K562 (cell line): ENCODE measurements at regions not wholly inside any gene's neighbourhood (a gene's known extent, or its start where the extent isn't known, plus 50 kb on each side); places are given as distances from the start of the nearest gene placed in this dataset.
A peak's percentile ranks its signal among the peaks of the same experiment; 100 is the strongest.
"Not testable (repeated sequence)": the region's sequence is repeated elsewhere in the genome, so short reads cannot be mapped to it uniquely, and the experiment has no call there.

ENCODE experiments used
- ATAC-seq: fragments of 200-7000 bp; cut with Tn5 transposase; 3 replicates; pipeline ENCODE4 v1.9.1; 2020; ENCODE audit warnings: moderate library complexity
- BruUV-seq: library from RNA; stranded (reverse); fragments of 400-500 nt; replicated peaks from 2 replicates; lab custom pipeline; 2021; lab: Mats Ljungman, UMichigan
- CTCF ChIA-PET: fragments of 300-600 bp; formaldehyde crosslinking; extraction: SDS; loops from one replicate; lab custom pipeline; 2021; ENCODE audit warnings: low intra/inter-chr PET ratio; lab: Yijun Ruan, JAX
- POLR2A ChIA-PET: fragments of 300-600, 350-650 bp; sonication (Branson Sonifier 250); formaldehyde crosslinking; extraction: SDS; loops from one replicate; lab custom pipeline; 2021; ENCODE audit warnings: antibody characterized with exemption, inconsistent platforms; lab: Yijun Ruan, JAX
- DNase-seq, 4 experiments: peaks; one replicate each; pipeline versions ENCODE4 v3.0.0 to v3.0.0-alpha.2; 2011 to 2018; ENCODE audit warnings: low spot score in 3 of 4, mixed read lengths in 3 of 4; ENCODE audit errors: extremely low read depth in 1 of 4
- FAIRE-seq: peaks from 2 replicates; lab custom pipeline; 2011; peaks lifted over from hg19 to GRCh38; lab: Jason Lieb, UNC
- H2AFZ ChIP-seq: 2 replicates; pipeline ENCODE4 v1.6.0; 2011; ENCODE audit warnings: low read depth, low read length, control low read depth, inconsistent platforms
- H3K27ac ChIP-seq: fragments of 200-600 bp; 3 replicates; pipeline ENCODE4 v1.8.0; 2011; ENCODE audit warnings: low read depth, mild to moderate bottlenecking, control low read depth, inconsistent platforms, low read length, moderate library complexity, mixed read lengths; ENCODE audit errors: extremely low read depth
- H3K27me3 ChIP-seq, 2 experiments: fragments of 300-600 bp in 1 of 2; 2 replicates in 1 of 2; 3 replicates in 1 of 2; pipeline versions ENCODE4 v1.6.0 to v1.8.0; 2011; ENCODE audit warnings: inconsistent platforms in 2 of 2, low read length in 2 of 2, mild to moderate bottlenecking in 1 of 2, mixed read lengths in 1 of 2, moderate library complexity in 1 of 2; ENCODE audit not compliant: control insufficient read depth in 2 of 2, insufficient read depth in 2 of 2
- H3K36me3 ChIP-seq: fragments of 300-600 bp; 3 replicates; pipeline ENCODE4 v1.8.0; 2011; ENCODE audit warnings: mild to moderate bottlenecking, low read length, inconsistent platforms; ENCODE audit not compliant: control insufficient read depth, insufficient read depth
- H3K4me1 ChIP-seq, 2 experiments: fragments of 200-600 bp in 1 of 2; replicated peaks in 1 of 2; 2 replicates in 1 of 2; 3 replicates in 1 of 2; pipeline versions ENCODE4 v1.5.1 to v1.8.0; 2011; ENCODE audit warnings: inconsistent platforms in 2 of 2, low read length in 2 of 2, mild to moderate bottlenecking in 1 of 2, mixed read lengths in 1 of 2, moderate library complexity in 1 of 2; ENCODE audit not compliant: control insufficient read depth in 2 of 2, insufficient read depth in 2 of 2
- H3K4me2 ChIP-seq: 2 replicates; pipeline ENCODE4 v1.6.1; 2011; ENCODE audit warnings: low read length, control low read depth, inconsistent platforms, mixed read lengths; ENCODE audit not compliant: insufficient read depth
- H3K4me3 ChIP-seq: fragments of 200-600 bp; sonication (generic), shearing (Covaris generic); 2 replicates; pipeline ENCODE4 v1.5.1; 2016; ENCODE audit warnings: control low read depth, inconsistent platforms
- H3K79me2 ChIP-seq: fragments of 200-600 bp; 3 replicates; pipeline ENCODE4 v1.8.0; 2011; ENCODE audit warnings: low read length, inconsistent platforms; ENCODE audit not compliant: control insufficient read depth, insufficient read depth
- H3K9ac ChIP-seq, 2 experiments: 2 replicates each; pipeline versions ENCODE4 v1.6.0 to v1.6.1; 2011; ENCODE audit warnings: low read depth in 2 of 2, low read length in 2 of 2, control low read depth in 1 of 2, inconsistent platforms in 1 of 2, mild to moderate bottlenecking in 1 of 2, mixed read lengths in 1 of 2; ENCODE audit not compliant: insufficient read depth in 1 of 2
- H3K9me1 ChIP-seq: one replicate; pipeline ENCODE4 v1.6.0; 2011; ENCODE audit warnings: inconsistent platforms, mild to moderate bottlenecking, low read length, moderate library complexity; ENCODE audit not compliant: control insufficient read depth, insufficient read depth
- H3K9me3 ChIP-seq: replicated peaks from 2 replicates; pipeline ENCODE4 v1.5.1; 2011; ENCODE audit warnings: low read depth, low read length, inconsistent platforms; ENCODE audit not compliant: control insufficient read depth, insufficient read depth
- H4K20me1 ChIP-seq: replicated peaks from 2 replicates; pipeline ENCODE4 v1.6.1; 2011; ENCODE audit warnings: low read length, inconsistent platforms, mixed read lengths; ENCODE audit not compliant: control insufficient read depth, insufficient read depth
- ADNP ChIP-seq: fragments of 200-800 bp; sonication (Bioruptor generic); IDR thresholded peaks from 2 replicates; pipeline ENCODE4 v1.6.1; 2016; ENCODE audit warnings: missing genetic modification characterization, missing compliant biosample characterization
- BCOR ChIP-seq: fragments of 450-650 bp; IDR thresholded peaks from 2 replicates; pipeline ENCODE4 v1.6.1; 2016
- CBX3 ChIP-seq, 2 experiments: IDR thresholded peaks; 1 replicate in 1 of 2; 2 replicates in 1 of 2; pipeline ENCODE4 v1.6.1; 2012; ENCODE audit warnings: inconsistent platforms in 2 of 2, low read length in 2 of 2, borderline replicate concordance in 1 of 2, control low read depth in 1 of 2
- HDAC2 ChIP-seq: fragments of 450-650 bp; IDR thresholded peaks from 2 replicates; pipeline ENCODE4 v1.6.1; 2016; ENCODE audit warnings: mild to moderate bottlenecking
- KDM1A ChIP-seq, 2 experiments: fragments of 450-650 bp; IDR thresholded peaks; 2 replicates each; pipeline ENCODE4 v1.6.1; 2016; ENCODE audit warnings: mild to moderate bottlenecking in 2 of 2
- SMARCA5 ChIP-seq: fragments of 450-650 bp; IDR thresholded peaks from 2 replicates; pipeline ENCODE4 v1.6.1; 2016
- ZNF146 ChIP-seq: IDR thresholded peaks from one replicate; pipeline ENCODE4 v1.6.1; 2018; ENCODE audit warnings: missing compliant biosample characterization; ENCODE audit not compliant: unreplicated experiment
- WGBS: fragments of 100-300 bp; shearing (Covaris generic); methylation state at CpG from one replicate; pipeline ENCODE4 v1.1.6; 2016; ENCODE audit warnings: low coverage, mixed read lengths; ENCODE audit not compliant: insufficient coverage; ENCODE audit errors: missing lambda C conversion rate; 5-methylcytosine and 5-hydroxymethylcytosine counted together
- in situ Hi-C: fragments of 300-500 bp; cut with MboI; formaldehyde crosslinking; loops from 4 replicates; pipeline ENCODE4 v1.15.0; 2018; ENCODE audit warnings: inconsistent platforms, mixed read lengths
- intact Hi-C: fragments of 100-400 bp; cut with micrococcal nuclease; formaldehyde crosslinking; loops from 2 replicates; pipeline ENCODE4 v1.14.2; 2022
- TF ChIP-seq, protein P1 (sequence below): fragments of 450-650 bp; IDR thresholded peaks from 2 replicates; pipeline ENCODE4 v1.6.1; 2016; ENCODE audit warnings: mild to moderate bottlenecking

DNA sequence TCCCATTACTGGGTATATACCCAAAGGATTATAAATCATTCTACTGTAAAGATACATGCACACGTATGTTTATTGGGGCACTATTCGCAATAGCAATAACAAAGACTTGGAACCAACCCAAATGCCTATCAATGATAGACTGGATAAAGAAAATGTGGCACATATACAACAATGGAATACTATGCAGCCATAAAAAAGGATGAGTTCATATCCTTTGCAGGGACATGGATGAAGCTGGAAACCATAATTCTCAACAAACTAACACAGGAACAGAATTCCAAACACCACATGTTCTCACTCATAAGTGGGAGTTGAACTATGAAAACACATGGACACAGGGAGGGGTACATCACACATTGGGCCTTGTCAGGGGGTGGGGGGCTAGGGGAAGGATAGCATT is 453.0 kb upstream of the FANCL start:
- peak; percentile 81 for TF ChIP-seq BCOR
- TF ChIP-seq SMARCA5 = 0 out of 2 replicates have a peak, but pooled peaks have one; percentile 14
- TF ChIP-seq ADNP (tag) = peak; percentile 35; the same call in 1 of the 2 replicates
- TF ChIP-seq, protein P1, sequence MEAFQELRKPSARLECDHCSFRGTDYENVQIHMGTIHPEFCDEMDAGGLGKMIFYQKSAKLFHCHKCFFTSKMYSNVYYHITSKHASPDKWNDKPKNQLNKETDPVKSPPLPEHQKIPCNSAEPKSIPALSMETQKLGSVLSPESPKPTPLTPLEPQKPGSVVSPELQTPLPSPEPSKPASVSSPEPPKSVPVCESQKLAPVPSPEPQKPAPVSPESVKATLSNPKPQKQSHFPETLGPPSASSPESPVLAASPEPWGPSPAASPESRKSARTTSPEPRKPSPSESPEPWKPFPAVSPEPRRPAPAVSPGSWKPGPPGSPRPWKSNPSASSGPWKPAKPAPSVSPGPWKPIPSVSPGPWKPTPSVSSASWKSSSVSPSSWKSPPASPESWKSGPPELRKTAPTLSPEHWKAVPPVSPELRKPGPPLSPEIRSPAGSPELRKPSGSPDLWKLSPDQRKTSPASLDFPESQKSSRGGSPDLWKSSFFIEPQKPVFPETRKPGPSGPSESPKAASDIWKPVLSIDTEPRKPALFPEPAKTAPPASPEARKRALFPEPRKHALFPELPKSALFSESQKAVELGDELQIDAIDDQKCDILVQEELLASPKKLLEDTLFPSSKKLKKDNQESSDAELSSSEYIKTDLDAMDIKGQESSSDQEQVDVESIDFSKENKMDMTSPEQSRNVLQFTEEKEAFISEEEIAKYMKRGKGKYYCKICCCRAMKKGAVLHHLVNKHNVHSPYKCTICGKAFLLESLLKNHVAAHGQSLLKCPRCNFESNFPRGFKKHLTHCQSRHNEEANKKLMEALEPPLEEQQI = peak; percentile 35; the same call in 1 of the 2 replicates
- TF ChIP-seq HDAC2 = 0 out of 2 replicates have a peak, but pooled peaks have one; percentile 26
- peak; percentile 94 for TF ChIP-seq ZNF146 (CRISPR knock-in tag)
- 0 out of 3 replicates have a peak, but pooled peaks of 1 of the 2 experiments have one; percentile 22 for TF ChIP-seq CBX3 (IDR thresholded peaks at IDR 0.05; ENCODE audit: borderline replicate concordance in 1 of 2, low read length in 2 of 2)
- TF ChIP-seq KDM1A (IDR thresholded peaks at IDR 0.05) = peak in 1 of 2 experiments; percentile 51; a peak in 2 of 4 replicates
- CTCF ChIA-PET, H3K27ac ChIP-seq, H4K20me1 ChIP-seq, H3K36me3 ChIP-seq, H3K79me2 ChIP-seq, H2AFZ ChIP-seq, H3K9me1 ChIP-seq, FAIRE-seq, DNase-seq, H3K4me2 ChIP-seq, intact Hi-C loops, in situ Hi-C loops, POLR2A ChIA-PET, ATAC-seq, H3K27me3 ChIP-seq, H3K9ac ChIP-seq, BruUV-seq, H3K4me3 ChIP-seq, H3K9me3 ChIP-seq, H3K4me1 ChIP-seq: not testable (repeated sequence)
- 59% methylated on average over 2 of the region's 2 CpGs for WGBS

DNA sequence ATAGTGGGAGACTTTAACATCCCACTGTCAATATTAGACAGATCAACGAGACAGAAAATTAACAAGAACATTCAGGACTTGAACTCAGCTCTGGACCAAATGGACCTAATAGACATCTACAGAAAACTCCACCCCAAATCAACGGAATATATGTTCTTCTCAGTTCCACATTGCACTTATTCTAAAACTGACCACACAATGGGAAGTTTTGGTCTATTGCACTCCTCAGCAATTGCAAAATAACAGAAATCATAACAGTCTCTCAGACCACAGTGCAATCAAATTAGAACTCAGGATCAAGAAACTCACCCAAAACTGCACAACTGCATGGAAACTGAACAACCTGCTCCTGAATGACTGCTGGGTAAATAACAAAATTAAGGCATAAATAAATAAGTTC is 449.9 kb upstream of the FANCL start:
- H2AFZ ChIP-seq, ATAC-seq, in situ Hi-C loops, BruUV-seq, FAIRE-seq, H3K27me3 ChIP-seq, H3K4me3 ChIP-seq, H3K4me2 ChIP-seq, H4K20me1 ChIP-seq, H3K9ac ChIP-seq, CTCF ChIA-PET, H3K36me3 ChIP-seq, H3K79me2 ChIP-seq, H3K9me1 ChIP-seq, H3K9me3 ChIP-seq, H3K4me1 ChIP-seq, intact Hi-C loops, H3K27ac ChIP-seq, DNase-seq: not testable (repeated sequence)
- WGBS = 88% methylated on average over 2 of the region's 2 CpGs
- POLR2A ChIA-PET = interaction anchor here (1.0 kb wide), 1 partner anchor 45 kb away, joined by 4 read pairs; no protein-coding TSS in a partner anchor
